Natural killer cell (primary cell): ENCODE measurements at regions not wholly inside any gene's neighbourhood (a gene's known extent, or its start where the extent isn't known, plus 50 kb on each side); places are given as distances from the start of the nearest gene placed in this dataset.

Experiments used
- ATAC-seq, 3 donors: fragments of 150-1000 bp in 2 of 3; fragments of 200-7000 bp in 1 of 3; cut with Tn5 transposase; 1 replicate in 1 of 3; 2 replicates in 2 of 3; pipeline ENCODE4 v1.10.0; 2021; ENCODE audit warnings: mild to moderate bottlenecking in 2 of 3, moderate library complexity in 2 of 3
- DNase-seq, 2 donors: peaks; one replicate each; pipeline versions ENCODE4 v3.0.0 to v3.0.0-alpha.2; 2013 to 2021; ENCODE audit warnings: mixed read lengths in 1 of 2
- H3K27ac ChIP-seq: one replicate; pipeline ENCODE4 v1.5.1; 2013; ENCODE audit warnings: mild to moderate bottlenecking, low read length
- H3K27me3 ChIP-seq: one replicate; pipeline ENCODE4 v1.6.1; 2013; ENCODE audit warnings: low read length; ENCODE audit not compliant: control insufficient read depth, insufficient read depth
- H3K36me3 ChIP-seq: one replicate; pipeline ENCODE4 v1.6.1; 2013; ENCODE audit warnings: low read length; ENCODE audit not compliant: control insufficient read depth, insufficient read depth
- H3K4me1 ChIP-seq: one replicate; pipeline ENCODE4 v1.6.1; 2013; ENCODE audit warnings: low read length; ENCODE audit not compliant: control insufficient read depth, insufficient read depth
- H3K4me3 ChIP-seq: one replicate; pipeline ENCODE4 v1.5.1; 2013; ENCODE audit warnings: low read length
- H3K9me3 ChIP-seq: one replicate; pipeline ENCODE4 v1.6.1; 2013; ENCODE audit warnings: low read length; ENCODE audit not compliant: control insufficient read depth, insufficient read depth
- H3K27ac Mint-ChIP-seq, 2 donors: one replicate each; pipeline ENCODE4 v1.8.0; 2022; ENCODE audit warnings: mild to moderate bottlenecking in 2 of 2, mixed read lengths in 2 of 2, moderate library complexity in 1 of 2
- H3K27me3 Mint-ChIP-seq, 2 donors: one replicate each; pipeline ENCODE4 v1.8.0; 2022; ENCODE audit warnings: low read depth in 2 of 2, mixed read lengths in 2 of 2
- H3K36me3 Mint-ChIP-seq: one replicate; pipeline ENCODE4 v1.8.0; 2022; ENCODE audit warnings: mixed read lengths
- H3K4me1 Mint-ChIP-seq, 2 donors: one replicate each; pipeline ENCODE4 v1.8.0; 2022; ENCODE audit warnings: mixed read lengths in 2 of 2
- H3K4me3 Mint-ChIP-seq: one replicate; pipeline ENCODE4 v1.8.0; 2022; ENCODE audit warnings: mild to moderate bottlenecking, moderate library complexity, mixed read lengths
- H3K9me3 Mint-ChIP-seq, 2 donors: one replicate each; pipeline ENCODE4 v1.8.0; 2022; ENCODE audit warnings: mixed read lengths in 2 of 2
- WGBS: methylation state at CpG from one replicate; pipeline ENCODE4 v1.1.7; 2013; ENCODE audit warnings: missing lambda C conversion rate; ENCODE audit not compliant: insufficient coverage; 5-methylcytosine and 5-hydroxymethylcytosine counted together
- intact Hi-C: fragments of 100-400 bp; cut with micrococcal nuclease; formaldehyde crosslinking; loops from one replicate; pipeline ENCODE4 v1.14.2; 2022
- TF ChIP-seq, protein P1 (sequence below): fragments of 200-600 bp; IDR thresholded peaks from one replicate; pipeline ENCODE4 v1.8.0; 2022; ENCODE audit warnings: antibody characterized with exemption

DNA sequence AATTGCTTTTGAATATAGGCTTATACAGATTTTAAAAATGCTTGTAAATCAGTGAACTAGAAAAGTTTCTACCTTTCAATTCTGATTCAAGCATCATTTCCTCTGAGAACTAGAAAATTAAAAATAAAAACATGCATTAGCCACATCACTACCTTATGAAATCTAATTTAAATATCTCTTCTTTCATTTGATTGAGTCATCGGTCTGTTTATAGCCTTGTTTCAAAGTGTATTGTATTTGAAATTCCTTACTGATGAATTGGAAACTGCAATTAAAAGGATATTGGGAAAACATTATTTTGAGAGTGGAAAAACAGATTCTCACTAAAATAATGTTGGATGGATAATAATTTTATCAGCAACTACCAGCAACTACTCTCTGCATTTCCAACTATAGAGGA is 717.7 kb upstream of the FAM98A start:
- Histone ChIP-seq H3K4me1 (no peaks in the 10 kb centered on the region), H3K36me3 (no peaks in the 10 kb centered on the region), H3K4me3 (no peak overlapping the region), H3K27ac (no peak overlapping the region), H3K27me3 (no peaks in the 10 kb centered on the region), H3K9me3 (peaks cover 4% of the 10 kb centered on the region)
- WGBS = no CpG with 5 or more reads among the region's 1 CpG
- H3K4me1 Mint-ChIP-seq = no peaks in the 10 kb centered on the region
- H3K36me3 Mint-ChIP-seq = no peaks in the 10 kb centered on the region
- ATAC-seq (no peak), DNase-seq (no peak)
- no peak overlapping the region for H3K4me3 Mint-ChIP-seq
- no peaks in the 10 kb centered on the region for H3K27me3 Mint-ChIP-seq
- H3K9me3 Mint-ChIP-seq = peaks cover 6 to 9% of the 10 kb centered on the region in 2 donors
- intact Hi-C loops = no loop called here
- H3K27ac Mint-ChIP-seq = no peak overlapping the region
- TF ChIP-seq, protein P1, sequence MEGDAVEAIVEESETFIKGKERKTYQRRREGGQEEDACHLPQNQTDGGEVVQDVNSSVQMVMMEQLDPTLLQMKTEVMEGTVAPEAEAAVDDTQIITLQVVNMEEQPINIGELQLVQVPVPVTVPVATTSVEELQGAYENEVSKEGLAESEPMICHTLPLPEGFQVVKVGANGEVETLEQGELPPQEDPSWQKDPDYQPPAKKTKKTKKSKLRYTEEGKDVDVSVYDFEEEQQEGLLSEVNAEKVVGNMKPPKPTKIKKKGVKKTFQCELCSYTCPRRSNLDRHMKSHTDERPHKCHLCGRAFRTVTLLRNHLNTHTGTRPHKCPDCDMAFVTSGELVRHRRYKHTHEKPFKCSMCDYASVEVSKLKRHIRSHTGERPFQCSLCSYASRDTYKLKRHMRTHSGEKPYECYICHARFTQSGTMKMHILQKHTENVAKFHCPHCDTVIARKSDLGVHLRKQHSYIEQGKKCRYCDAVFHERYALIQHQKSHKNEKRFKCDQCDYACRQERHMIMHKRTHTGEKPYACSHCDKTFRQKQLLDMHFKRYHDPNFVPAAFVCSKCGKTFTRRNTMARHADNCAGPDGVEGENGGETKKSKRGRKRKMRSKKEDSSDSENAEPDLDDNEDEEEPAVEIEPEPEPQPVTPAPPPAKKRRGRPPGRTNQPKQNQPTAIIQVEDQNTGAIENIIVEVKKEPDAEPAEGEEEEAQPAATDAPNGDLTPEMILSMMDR = no peak

DNA sequence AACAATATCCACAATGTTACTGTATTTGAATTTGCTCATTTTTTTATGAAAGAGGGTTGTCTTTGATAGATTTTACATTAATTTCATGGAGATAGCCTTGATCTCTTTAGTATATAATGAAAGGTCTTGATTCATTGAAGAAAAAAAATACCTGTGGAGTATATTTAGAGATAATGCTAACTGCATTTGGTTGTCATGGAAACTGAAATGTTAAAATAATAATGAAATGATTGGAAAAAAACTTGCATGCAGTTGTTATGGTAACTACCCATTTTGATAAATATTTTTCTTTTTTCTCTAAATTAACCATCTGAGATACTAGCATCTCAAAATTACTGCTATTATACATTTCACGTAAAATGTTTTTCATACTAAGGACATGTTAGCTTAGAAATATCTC is 712.7 kb upstream of the FAM98A start:
- H3K27ac Mint-ChIP-seq = no peak overlapping the region
- H3K27me3 Mint-ChIP-seq = no peaks in the 10 kb centered on the region
- H3K9me3 Mint-ChIP-seq = peaks cover 11 to 12% of the 10 kb centered on the region in 2 donors
- ATAC-seq (no peak), DNase-seq (no peak)
- no peaks in the 10 kb centered on the region for H3K4me1 Mint-ChIP-seq
- TF ChIP-seq, protein P1 = no peak
- H3K9me3 ChIP-seq = no peaks in the 10 kb centered on the region
- no peak overlapping the region for H3K4me3 ChIP-seq
- no CpG with 5 or more reads among the region's 1 CpG for WGBS
- H3K27me3 ChIP-seq = no peaks in the 10 kb centered on the region
- H3K4me1 ChIP-seq = no peaks in the 10 kb centered on the region
- no peaks in the 10 kb centered on the region for H3K36me3 Mint-ChIP-seq
- intact Hi-C loops = no loop called here
- H3K4me3 Mint-ChIP-seq = no peak overlapping the region
- no peaks in the 10 kb centered on the region for H3K36me3 ChIP-seq
- no peak overlapping the region for H3K27ac ChIP-seq

- Mint-ChIP-seq H3K9me3 (peaks cover 11 to 13% of the 10 kb centered on the region in 2 donors), H3K27ac (no peak overlapping the region), H3K4me3 (no peak overlapping the region), H3K27me3 (no peaks in the 10 kb centered on the region), H3K36me3 (no peaks in the 10 kb centered on the region), H3K4me1 (no peaks in the 10 kb centered on the region)
- Histone ChIP-seq H3K27ac (no peak overlapping the region), H3K27me3 (no peaks in the 10 kb centered on the region), H3K36me3 (no peaks in the 10 kb centered on the region), H3K9me3 (no peaks in the 10 kb centered on the region), H3K4me3 (no peak overlapping the region), H3K4me1 (no peaks in the 10 kb centered on the region)
- DNase-seq (no peak), ATAC-seq (no peak)
- intact Hi-C loops = no loop called here
- WGBS = 100% methylated on average over 1 of the region's 2 CpGs
- TF ChIP-seq, protein P1 = no peak
Measured at GRCh38 chr2:34308140-34308539, 709.0 kb upstream of the FAM98A start.

DNA sequence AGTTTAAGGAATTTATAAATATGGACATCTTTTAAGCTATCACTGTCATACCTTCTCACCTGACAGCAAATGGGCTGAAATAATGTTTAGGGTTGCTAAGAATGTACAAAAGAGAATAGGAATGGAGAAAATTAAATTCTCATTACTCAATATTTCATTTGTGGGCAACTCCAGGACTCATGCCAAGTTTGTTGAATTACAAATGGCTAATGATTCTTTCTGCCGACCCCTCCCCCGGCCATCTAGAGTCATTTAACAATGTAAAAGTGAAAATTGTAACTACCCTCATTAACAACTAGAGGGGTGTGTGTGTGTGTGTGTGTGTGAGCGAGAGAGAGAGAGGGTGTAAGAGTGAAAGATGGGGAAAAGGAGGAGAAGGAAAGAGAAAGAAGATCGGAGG is 708.5 kb upstream of the FAM98A start:
- no peak for ATAC-seq
- TF ChIP-seq, protein P1 = no peak

More for the DNA sequence above, 708.5 kb upstream of the FAM98A start:
- H3K4me3 ChIP-seq = no peak overlapping the region
- H3K27me3 Mint-ChIP-seq = no peaks in the 10 kb centered on the region
- WGBS = 86% methylated on average over 2 of the region's 4 CpGs
- peaks cover 11 to 13% of the 10 kb centered on the region in 2 donors for H3K9me3 Mint-ChIP-seq
- H3K36me3 ChIP-seq = no peaks in the 10 kb centered on the region
- no peaks in the 10 kb centered on the region for H3K9me3 ChIP-seq
- no peak overlapping the region for H3K27ac Mint-ChIP-seq
- no peaks in the 10 kb centered on the region for H3K27me3 ChIP-seq
- intact Hi-C loops = no loop called here
- H3K4me1 ChIP-seq = no peaks in the 10 kb centered on the region
- no peak overlapping the region for H3K27ac ChIP-seq
- no peak for DNase-seq
- no peaks in the 10 kb centered on the region for H3K36me3 Mint-ChIP-seq
- no peaks in the 10 kb centered on the region for H3K4me1 Mint-ChIP-seq
- H3K4me3 Mint-ChIP-seq = no peak overlapping the region
